ENCODE measurements at regions not wholly inside any gene's neighbourhood (a gene's known extent, or its start where the extent isn't known, plus 50 kb on each side); places are given as distances from the start of the nearest gene placed in this dataset.
"Not testable (repeated sequence)": the region's sequence is repeated elsewhere in the genome, so short reads cannot be mapped to it uniquely, and the experiment has no call there.

DNA sequence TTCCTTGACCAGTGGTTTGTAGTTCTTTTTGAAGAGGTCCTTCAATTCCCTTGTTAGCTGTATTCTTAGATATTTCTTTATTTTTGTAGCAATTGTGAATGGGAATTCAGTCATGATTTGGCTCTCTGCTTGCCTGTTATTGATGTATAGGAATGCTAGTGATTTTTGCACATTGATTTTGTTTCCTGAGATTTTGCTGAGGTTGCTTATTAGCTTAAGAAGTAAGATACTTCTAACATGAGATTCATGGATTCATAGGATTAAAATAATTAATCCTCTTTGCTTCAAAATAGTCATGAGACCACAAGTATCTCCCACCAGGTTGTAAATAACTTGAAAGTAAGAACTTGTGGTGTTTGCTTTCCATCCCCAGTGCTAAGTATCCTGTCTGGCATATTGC lies 308.9 kb downstream of the DTHD1 start:
- Histone ChIP-seq H3K4me1 (ENCODE audit: insufficient read depth, low read length) (no peaks in the 10 kb centered on the region), H3K36me3 (ENCODE audit: insufficient read depth, low read length) (no peaks in the 10 kb centered on the region), H3K4me3 (ENCODE audit: low read length) (no peak overlapping the region), H3K9ac (ENCODE audit: low read depth, low read length) (no peak overlapping the region), H3K27ac (ENCODE audit: low read depth, low read length) (no peak overlapping the region), H3K27me3 (ENCODE audit: insufficient read depth, low read length) (no peaks in the 10 kb centered on the region), H3K9me3 (ENCODE audit: insufficient read depth, low read depth, low read length) (peaks cover 18% of the 10 kb centered on the region)

- Histone ChIP-seq H3K4me3 (ENCODE audit: low read length) (no peak overlapping the region), H3K9ac (ENCODE audit: low read depth, low read length) (no peak overlapping the region), H3K36me3 (ENCODE audit: insufficient read depth, low read length) (no peaks in the 10 kb centered on the region), H3K27ac (ENCODE audit: low read depth, low read length) (no peak overlapping the region), H3K27me3 (ENCODE audit: insufficient read depth, low read length) (no peaks in the 10 kb centered on the region), H3K9me3 (ENCODE audit: insufficient read depth, low read depth, low read length) (peaks cover 4% of the 10 kb centered on the region; the same call in 1 of the 2 replicates), H3K4me1 (ENCODE audit: insufficient read depth, low read length) (no peaks in the 10 kb centered on the region)
- WGBS, result 94% methylated on average over 3 of the region's 3 CpGs
These were observed 320.6 kb downstream of the DTHD1 start for GRCh38 chr4:36601864-36602495.

GRCh38 chr4:36609661-36610060 lies 328.2 kb downstream of the DTHD1 start:
- WGBS, result 100% methylated on average over 1 of the region's 1 CpG
- Histone ChIP-seq H3K9ac (ENCODE audit: low read depth, low read length) (no peak overlapping the region), H3K9me3 (ENCODE audit: insufficient read depth, low read depth, low read length) (peaks cover 4% of the 10 kb centered on the region; the same call in 1 of the 2 replicates)

GRCh38 chr4:36610628-36611027 lies 329.2 kb downstream of the DTHD1 start:
- Histone ChIP-seq H3K4me3 (ENCODE audit: low read length) (no peak overlapping the region), H3K27me3 (ENCODE audit: insufficient read depth, low read length) (no peaks in the 10 kb centered on the region), H3K4me1 (ENCODE audit: insufficient read depth, low read length) (no peaks in the 10 kb centered on the region), H3K9ac (ENCODE audit: low read depth, low read length) (no peak overlapping the region), H3K36me3 (ENCODE audit: insufficient read depth, low read length) (no peaks in the 10 kb centered on the region), H3K27ac (ENCODE audit: low read depth, low read length) (no peak overlapping the region), H3K9me3 (ENCODE audit: insufficient read depth, low read depth, low read length) (peaks cover 4% of the 10 kb centered on the region; the same call in 1 of the 2 replicates)
- WGBS, result 92% methylated on average over 2 of the region's 2 CpGs

More at GRCh38 chr4:36609661-36610060, 328.2 kb downstream of the DTHD1 start:
- no peak overlapping the region for H3K4me3 ChIP-seq (ENCODE audit: low read length)
- no peaks in the 10 kb centered on the region for H3K36me3 ChIP-seq (ENCODE audit: insufficient read depth, low read length)
- no peaks in the 10 kb centered on the region for H3K4me1 ChIP-seq (ENCODE audit: insufficient read depth, low read length)
- no peak overlapping the region for H3K27ac ChIP-seq (ENCODE audit: low read depth, low read length)
- H3K27me3 ChIP-seq (ENCODE audit: insufficient read depth, low read length), result no peaks in the 10 kb centered on the region

DNA sequence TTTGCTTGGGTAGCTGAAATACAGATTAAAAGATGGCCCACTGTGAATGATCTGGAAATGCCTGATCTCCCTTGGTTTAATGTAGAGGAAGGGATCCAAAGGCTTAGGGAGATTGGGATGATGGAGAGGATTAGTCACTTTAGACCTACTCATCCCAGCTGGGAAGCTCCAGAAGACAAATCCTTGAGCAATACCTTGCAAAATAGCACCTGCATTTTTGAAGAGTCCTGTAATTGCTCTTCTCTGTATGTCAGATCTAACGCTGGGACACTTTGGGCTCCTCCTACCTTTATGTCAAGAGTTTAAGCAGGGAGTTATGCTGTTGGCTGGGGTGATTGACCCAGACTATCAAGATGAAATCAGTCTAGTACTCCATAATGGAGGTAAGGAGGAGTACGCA lies 331.7 kb downstream of the DTHD1 start:
- not testable (repeated sequence) for H3K27me3 ChIP-seq (ENCODE audit: insufficient read depth, low read length); H3K9ac ChIP-seq (ENCODE audit: low read depth, low read length); H3K36me3 ChIP-seq (ENCODE audit: insufficient read depth, low read length); H3K4me1 ChIP-seq (ENCODE audit: insufficient read depth, low read length); H3K4me3 ChIP-seq (ENCODE audit: low read length); H3K9me3 ChIP-seq (ENCODE audit: insufficient read depth, low read depth, low read length); H3K27ac ChIP-seq (ENCODE audit: low read depth, low read length)
- 100% methylated on average over 2 of the region's 2 CpGs for whole genome bisulfite sequencing

GRCh38 chr4:36614011-36614410 lies 332.6 kb downstream of the DTHD1 start:
- H3K9ac ChIP-seq (ENCODE audit: low read depth, low read length), result no peak overlapping the region
- H3K36me3 ChIP-seq (ENCODE audit: insufficient read depth, low read length), result no peaks in the 10 kb centered on the region
- 89% methylated on average over 2 of the region's 3 CpGs for WGBS
- no peaks in the 10 kb centered on the region for H3K27me3 ChIP-seq (ENCODE audit: insufficient read depth, low read length)
- H3K9me3 ChIP-seq (ENCODE audit: insufficient read depth, low read depth, low read length), result no peaks in the 10 kb centered on the region
- no peaks in the 10 kb centered on the region for H3K4me1 ChIP-seq (ENCODE audit: insufficient read depth, low read length)
- H3K4me3 ChIP-seq (ENCODE audit: low read length), result no peak overlapping the region
- H3K27ac ChIP-seq (ENCODE audit: low read depth, low read length), result no peak overlapping the region

DNA sequence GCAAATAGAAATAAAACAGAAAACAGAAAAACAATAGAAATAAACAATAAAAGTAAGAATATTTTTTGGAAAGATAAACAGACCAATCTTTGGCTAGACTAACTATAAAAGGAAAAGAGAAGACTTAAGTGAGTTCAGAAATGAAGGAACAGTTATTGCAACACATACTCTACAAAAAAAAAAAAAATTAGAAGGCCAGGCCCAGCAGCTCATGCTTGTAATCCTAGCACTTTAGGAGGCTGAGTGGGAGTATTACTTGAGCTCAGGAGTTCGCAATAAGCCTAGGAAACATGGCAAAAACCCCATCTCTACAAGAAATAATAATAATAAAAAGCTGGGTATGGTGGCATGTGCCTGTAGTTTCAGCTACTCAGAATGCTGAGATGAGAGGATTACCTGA lies 336.7 kb downstream of the DTHD1 start:
- H3K27ac ChIP-seq (ENCODE audit: low read depth, low read length), result no peak overlapping the region
- H3K36me3 ChIP-seq (ENCODE audit: insufficient read depth, low read length), result no peaks in the 10 kb centered on the region

DNA sequence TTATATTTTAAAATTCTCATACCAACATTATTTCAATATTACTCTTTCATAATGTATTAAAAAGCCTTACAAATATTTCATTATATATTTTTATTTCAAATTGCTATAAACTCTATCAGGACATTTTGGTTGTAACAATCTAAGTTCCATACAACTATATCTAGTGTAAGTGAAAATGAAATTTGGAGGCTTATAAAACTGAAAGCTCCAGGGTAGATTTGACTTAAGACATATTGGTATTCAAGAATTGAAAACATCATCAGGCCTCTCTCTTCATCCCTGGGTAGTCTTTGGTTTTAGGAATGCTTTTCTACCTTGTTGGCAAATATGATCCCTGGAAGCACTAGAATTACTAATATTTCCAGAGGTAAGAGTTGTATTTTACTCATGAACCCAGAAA lies 342.6 kb downstream of the DTHD1 start:
- Histone ChIP-seq H3K4me3 (ENCODE audit: low read length) (no peak overlapping the region), H3K4me1 (ENCODE audit: insufficient read depth, low read length) (no peaks in the 10 kb centered on the region), H3K27me3 (ENCODE audit: insufficient read depth, low read length) (no peaks in the 10 kb centered on the region), H3K9ac (ENCODE audit: low read depth, low read length) (no peak overlapping the region), H3K27ac (ENCODE audit: low read depth, low read length) (no peak overlapping the region), H3K36me3 (ENCODE audit: insufficient read depth, low read length) (no peaks in the 10 kb centered on the region), H3K9me3 (ENCODE audit: insufficient read depth, low read depth, low read length) (no peaks in the 10 kb centered on the region)

More for the DNA sequence above, 336.7 kb downstream of the DTHD1 start:
- H3K9me3 ChIP-seq (ENCODE audit: insufficient read depth, low read depth, low read length), result no peaks in the 10 kb centered on the region
- no peaks in the 10 kb centered on the region for H3K4me1 ChIP-seq (ENCODE audit: insufficient read depth, low read length)
- no peaks in the 10 kb centered on the region for H3K27me3 ChIP-seq (ENCODE audit: insufficient read depth, low read length)
- no peak overlapping the region for H3K4me3 ChIP-seq (ENCODE audit: low read length)
- no CpG with 5 or more reads among the region's 1 CpG for WGBS
- no peak overlapping the region for H3K9ac ChIP-seq (ENCODE audit: low read depth, low read length)

GRCh38 chr4:36638273-36638811 lies 356.9 kb downstream of the DTHD1 start:
- Histone ChIP-seq H3K9ac (ENCODE audit: low read depth, low read length) (no peak overlapping the region), H3K4me3 (ENCODE audit: low read length) (no peak overlapping the region), H3K9me3 (ENCODE audit: insufficient read depth, low read depth, low read length) (no peaks in the 10 kb centered on the region), H3K36me3 (ENCODE audit: insufficient read depth, low read length) (no peaks in the 10 kb centered on the region), H3K27ac (ENCODE audit: low read depth, low read length) (peak overlapping the region; percentile 53; the same call in 1 of the 2 replicates), H3K27me3 (ENCODE audit: insufficient read depth, low read length) (no peaks in the 10 kb centered on the region), H3K4me1 (ENCODE audit: insufficient read depth, low read length) (peaks cover 45% of the 10 kb centered on the region)
- 61% methylated on average over 2 of the region's 3 CpGs for WGBS

DNA sequence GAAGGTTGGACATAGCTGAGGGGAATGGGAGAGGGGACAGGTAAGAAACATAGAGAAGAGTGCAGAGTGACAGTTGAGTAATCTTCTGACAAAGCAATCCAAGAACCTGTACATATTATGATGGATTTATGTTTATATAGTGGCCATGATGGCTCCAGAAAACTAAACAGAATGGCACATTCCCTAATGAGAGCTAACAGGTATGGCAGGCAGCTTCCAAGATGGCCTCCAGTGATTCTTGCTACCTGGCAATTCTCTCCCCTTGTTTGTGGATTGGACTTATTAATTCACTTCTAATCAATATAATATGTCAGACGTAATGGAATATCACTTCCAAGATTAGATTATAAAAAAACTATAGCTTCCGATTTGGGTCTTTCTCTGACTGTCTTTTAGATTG lies 359.5 kb downstream of the DTHD1 start:
- Histone ChIP-seq H3K9me3 (ENCODE audit: insufficient read depth, low read depth, low read length) (no peaks in the 10 kb centered on the region), H3K36me3 (ENCODE audit: insufficient read depth, low read length) (no peaks in the 10 kb centered on the region), H3K4me1 (ENCODE audit: insufficient read depth, low read length) (peaks cover 51% of the 10 kb centered on the region), H3K27ac (ENCODE audit: low read depth, low read length) (no peak overlapping the region), H3K27me3 (ENCODE audit: insufficient read depth, low read length) (no peaks in the 10 kb centered on the region), H3K9ac (ENCODE audit: low read depth, low read length) (no peak overlapping the region), H3K4me3 (ENCODE audit: low read length) (no peak overlapping the region)
- WGBS, result 100% methylated on average over 1 of the region's 2 CpGs

DNA sequence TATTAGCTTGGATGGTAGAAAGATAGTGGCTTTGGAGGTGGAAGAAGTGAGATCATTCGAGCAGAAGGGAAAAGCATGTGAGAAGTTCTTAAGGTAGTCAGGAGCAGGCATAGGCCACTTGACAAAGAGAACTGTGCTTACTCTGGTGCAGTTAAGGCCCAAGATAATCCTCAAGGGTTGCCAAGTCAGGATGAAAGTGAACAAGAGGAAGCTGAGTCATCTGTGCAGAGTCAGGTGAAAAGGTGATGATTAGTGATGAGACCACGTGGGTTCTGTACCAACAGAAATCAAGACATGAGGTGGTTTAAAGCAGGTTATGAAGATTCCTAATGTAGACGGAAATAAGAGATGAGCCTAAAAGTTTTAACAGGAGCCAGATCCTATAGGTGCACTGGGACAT lies 369.8 kb downstream of the DTHD1 start:
- no peaks in the 10 kb centered on the region for H3K4me1 ChIP-seq (ENCODE audit: insufficient read depth, low read length)
- no peaks in the 10 kb centered on the region for H3K27me3 ChIP-seq (ENCODE audit: insufficient read depth, low read length)
- WGBS, result 92% methylated on average over 3 of the region's 3 CpGs
- no peak overlapping the region for H3K9ac ChIP-seq (ENCODE audit: low read depth, low read length)
- H3K4me3 ChIP-seq (ENCODE audit: low read length), result no peak overlapping the region
- no peaks in the 10 kb centered on the region for H3K36me3 ChIP-seq (ENCODE audit: insufficient read depth, low read length)
- H3K9me3 ChIP-seq (ENCODE audit: insufficient read depth, low read depth, low read length), result no peaks in the 10 kb centered on the region
- H3K27ac ChIP-seq (ENCODE audit: low read depth, low read length), result no peak overlapping the region

- no peaks in the 10 kb centered on the region for H3K9me3 ChIP-seq (ENCODE audit: insufficient read depth, low read depth, low read length)
- H3K36me3 ChIP-seq (ENCODE audit: insufficient read depth, low read length), result no peaks in the 10 kb centered on the region
- 96% methylated on average over 1 of the region's 1 CpG for WGBS
- no peaks in the 10 kb centered on the region for H3K27me3 ChIP-seq (ENCODE audit: insufficient read depth, low read length)
- no peak overlapping the region for H3K27ac ChIP-seq (ENCODE audit: low read depth, low read length)
- H3K4me3 ChIP-seq (ENCODE audit: low read length), result no peak overlapping the region
- no peaks in the 10 kb centered on the region for H3K4me1 ChIP-seq (ENCODE audit: insufficient read depth, low read length)
- no peak overlapping the region for H3K9ac ChIP-seq (ENCODE audit: low read depth, low read length)
These were observed 371.4 kb downstream of the DTHD1 start for GRCh38 chr4:36652857-36653256.

All from HUES64 (cell line).